Pancreas (tissue), 10 donors: ENCODE measurements at regions not wholly inside any gene's neighbourhood (a gene's known extent, or its start where the extent isn't known, plus 50 kb on each side); places are given as distances from the start of the nearest gene placed in this dataset.

Experiments used
- ATAC-seq, 4 donors: fragments of 200-7000 bp; cut with Tn5 transposase; one replicate each; pipeline versions ENCODE4 v1.8.0 to v1.9.1; 2020; ENCODE audit warnings: mild to moderate bottlenecking in 4 of 4, moderate library complexity in 4 of 4
- DNase-seq, 6 donors: peaks; one replicate each; pipeline ENCODE4 v3.0.0-alpha.2; 2020
- FAIRE-seq: peaks from 2 replicates; lab custom pipeline; 2012; peaks lifted over from hg19 to GRCh38; lab: Jason Lieb, UNC
- H3K27ac ChIP-seq, 4 donors: fragments of 200-600 bp; sonication (generic); 1 replicate in 3 of 4; 2 replicates in 1 of 4; pipeline versions ENCODE4 v1.5.0 to v1.8.0; 2020
- H3K27me3 ChIP-seq, 4 donors: fragments of 200-600 bp; one replicate each; pipeline ENCODE4 v1.8.0; 2021
- H3K36me3 ChIP-seq, 3 donors: fragments of 200-600 bp; sonication (generic) in 1 of 3; one replicate each; pipeline versions ENCODE4 v1.5.0 to v1.8.0; 2020 to 2021
- H3K4me1 ChIP-seq, 3 donors: fragments of 200-600 bp; one replicate each; pipeline ENCODE4 v1.8.0; 2021
- H3K4me3 ChIP-seq, 4 donors: fragments of 200-600 bp; sonication (generic) in 2 of 4; one replicate each; pipeline versions ENCODE4 v1.5.0 to v1.8.0; 2020 to 2021
- H3K9me3 ChIP-seq, 4 donors: fragments of 200-600 bp; one replicate each; pipeline ENCODE4 v1.8.0; 2021
- WGBS, 2 donors: extraction: QIAGEN DNeasy Blood & Tissue Kit; methylation state at CpG; one replicate each; pipeline ENCODE4 v1.1.7; 2013; 5-methylcytosine and 5-hydroxymethylcytosine counted together
- intact Hi-C, 3 donors: fragments of 100-400 bp; cut with DNase I; formaldehyde crosslinking; loops; one replicate each; pipeline versions ENCODE4 v1.11.1 to v1.14.2; 2022
- TF ChIP-seq, protein P1 (sequence below), 4 donors: fragments of 200-600 bp; sonication (generic) in 3 of 4; IDR thresholded peaks; one replicate each; pipeline versions ENCODE4 v1.5.0 to v1.8.0; 2021; ENCODE audit warnings: antibody characterized with exemption in 4 of 4
- donor health status: healthy with polysubstance abuse.
- donor health status: DM: no; HTN: no; CAD: no; lungs with moderate emphysema.
- donor health status: DM: no; HTN: no; CAD: no.
- donor health status: control.
- donor health status: control.
- donor health status: Bipolar disorder and iron deficiency.
- donor health status: DM: yes; HTN: yes; CAD: no.
- donor health status: DM: no; HTN: no; CAD: no.
- donor health status: DM: no; HTN: no; CAD: no.
- donor health status: DM: yes; HTN: yes; CAD: no.

- DNase-seq (no peak), FAIRE-seq (no peak), ATAC-seq (no peak)
- WGBS, 2 donors, result 80 to 86% methylated on average over 5 of the region's 5 CpGs
- H3K9me3 ChIP-seq, result no peaks in the 10 kb centered on the region
- H3K4me3 ChIP-seq, result no peak overlapping the region
- H3K36me3 ChIP-seq, result no peaks in the 10 kb centered on the region
- H3K4me1 ChIP-seq, result no peaks in the 10 kb centered on the region
- no peaks in the 10 kb centered on the region for H3K27me3 ChIP-seq
- intact Hi-C loops, result no loop called here
- TF ChIP-seq, protein P1, sequence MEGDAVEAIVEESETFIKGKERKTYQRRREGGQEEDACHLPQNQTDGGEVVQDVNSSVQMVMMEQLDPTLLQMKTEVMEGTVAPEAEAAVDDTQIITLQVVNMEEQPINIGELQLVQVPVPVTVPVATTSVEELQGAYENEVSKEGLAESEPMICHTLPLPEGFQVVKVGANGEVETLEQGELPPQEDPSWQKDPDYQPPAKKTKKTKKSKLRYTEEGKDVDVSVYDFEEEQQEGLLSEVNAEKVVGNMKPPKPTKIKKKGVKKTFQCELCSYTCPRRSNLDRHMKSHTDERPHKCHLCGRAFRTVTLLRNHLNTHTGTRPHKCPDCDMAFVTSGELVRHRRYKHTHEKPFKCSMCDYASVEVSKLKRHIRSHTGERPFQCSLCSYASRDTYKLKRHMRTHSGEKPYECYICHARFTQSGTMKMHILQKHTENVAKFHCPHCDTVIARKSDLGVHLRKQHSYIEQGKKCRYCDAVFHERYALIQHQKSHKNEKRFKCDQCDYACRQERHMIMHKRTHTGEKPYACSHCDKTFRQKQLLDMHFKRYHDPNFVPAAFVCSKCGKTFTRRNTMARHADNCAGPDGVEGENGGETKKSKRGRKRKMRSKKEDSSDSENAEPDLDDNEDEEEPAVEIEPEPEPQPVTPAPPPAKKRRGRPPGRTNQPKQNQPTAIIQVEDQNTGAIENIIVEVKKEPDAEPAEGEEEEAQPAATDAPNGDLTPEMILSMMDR (IDR thresholded peaks at IDR 0.05), result no peak
- H3K27ac ChIP-seq, result no peak overlapping the region
These were observed 117.5 kb upstream of the SLC14A2 start for GRCh38 chr18:45497595-45498286.

- Histone ChIP-seq H3K27me3 (no peaks in the 10 kb centered on the region), H3K36me3 (no peaks in the 10 kb centered on the region), H3K4me1 (no peaks in the 10 kb centered on the region), H3K4me3 (no peak overlapping the region), H3K27ac (no peak overlapping the region), H3K9me3 (no peaks in the 10 kb centered on the region)
- no peak for FAIRE-seq
- no peak for ATAC-seq
- DNase-seq, result no peak
- intact Hi-C loops, result no loop called here
- WGBS, 2 donors, result 55 to 67% methylated on average over 4 of the region's 4 CpGs
- TF ChIP-seq, protein P1 (IDR thresholded peaks at IDR 0.05), result no peak
These were observed 117.0 kb upstream of the SLC14A2 start for GRCh38 chr18:45498287-45498658.

DNA sequence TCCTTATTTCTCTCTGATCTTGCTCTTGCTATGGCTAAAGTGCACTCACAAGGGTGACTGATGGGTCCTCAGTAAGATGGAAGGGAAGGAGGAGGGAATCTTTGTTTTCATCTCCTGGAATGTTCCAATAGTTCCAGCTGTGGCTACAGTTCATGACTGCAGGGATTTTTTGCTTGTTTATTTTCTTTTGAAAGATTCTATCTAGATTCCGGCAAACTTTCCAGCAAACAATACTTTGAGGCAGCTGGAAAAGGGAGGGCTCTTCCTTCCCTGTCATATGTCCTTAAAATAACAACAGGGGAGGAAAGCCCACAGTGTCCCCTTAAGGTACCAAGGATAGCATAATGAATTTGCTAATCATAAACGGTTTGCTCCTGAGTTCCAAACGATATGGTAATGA, 111.3 kb upstream of the SLC14A2 start:
- no peak for DNase-seq
- 36 to 57% methylated on average over 3 of the region's 3 CpGs for WGBS, 2 donors
- TF ChIP-seq, protein P1 (IDR thresholded peaks at IDR 0.05), result no peak
- H3K4me3 ChIP-seq, result no peak overlapping the region
- no peaks in the 10 kb centered on the region for H3K4me1 ChIP-seq
- H3K27me3 ChIP-seq, result no peaks in the 10 kb centered on the region
- H3K9me3 ChIP-seq, result no peaks in the 10 kb centered on the region
- no peaks in the 10 kb centered on the region for H3K36me3 ChIP-seq
- H3K27ac ChIP-seq, result no peak overlapping the region
- ATAC-seq, result no peak
- intact Hi-C loops, result no loop called here
- no peak for FAIRE-seq

DNA sequence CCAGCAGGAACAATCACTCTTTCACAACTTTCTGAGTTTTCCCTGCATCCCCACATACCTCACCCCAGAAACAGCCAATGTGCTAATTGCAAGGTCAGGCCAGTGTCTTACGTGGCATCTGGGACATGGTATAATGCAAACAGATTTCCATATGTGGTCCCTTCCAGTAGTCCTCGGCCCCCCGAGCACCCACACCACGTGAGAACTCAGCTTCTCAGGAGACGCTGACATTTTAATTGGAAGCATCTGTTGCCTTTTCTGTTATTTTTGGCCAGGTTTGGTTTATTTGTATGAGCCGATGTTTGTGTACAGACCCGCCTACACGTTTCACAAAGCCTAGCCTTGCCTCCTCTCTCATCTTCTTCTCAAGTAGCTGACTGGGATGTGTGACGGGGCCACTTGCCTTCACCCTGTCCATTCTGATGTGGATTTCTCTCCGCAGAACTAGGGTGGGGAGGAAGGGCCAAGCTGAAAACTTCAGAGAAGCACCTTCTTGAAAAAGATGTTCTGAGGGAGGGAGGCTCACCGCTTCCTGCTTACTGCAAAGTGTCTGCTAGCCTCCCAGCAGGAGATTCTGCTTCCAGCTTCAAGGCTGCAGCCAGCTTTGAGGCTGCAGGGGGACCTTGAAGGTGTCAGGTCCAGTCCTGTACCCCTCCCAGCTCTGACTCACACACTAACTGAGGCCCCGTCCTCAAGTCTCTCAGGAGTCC, 109.6 kb upstream of the SLC14A2 start:
- H3K27me3 ChIP-seq, result no peaks in the 10 kb centered on the region
- FAIRE-seq (no peak), ATAC-seq (no peak), DNase-seq (no peak)
- no peak overlapping the region for H3K27ac ChIP-seq
- no peaks in the 10 kb centered on the region for H3K4me1 ChIP-seq
- 60 to 66% methylated on average over 12 of the region's 12 CpGs for WGBS, 2 donors
- TF ChIP-seq, protein P1 (IDR thresholded peaks at IDR 0.05), result no peak
- no peak overlapping the region for H3K4me3 ChIP-seq
- H3K36me3 ChIP-seq, result no peaks in the 10 kb centered on the region
- no peaks in the 10 kb centered on the region for H3K9me3 ChIP-seq
- intact Hi-C loops, result no loop called here

DNA sequence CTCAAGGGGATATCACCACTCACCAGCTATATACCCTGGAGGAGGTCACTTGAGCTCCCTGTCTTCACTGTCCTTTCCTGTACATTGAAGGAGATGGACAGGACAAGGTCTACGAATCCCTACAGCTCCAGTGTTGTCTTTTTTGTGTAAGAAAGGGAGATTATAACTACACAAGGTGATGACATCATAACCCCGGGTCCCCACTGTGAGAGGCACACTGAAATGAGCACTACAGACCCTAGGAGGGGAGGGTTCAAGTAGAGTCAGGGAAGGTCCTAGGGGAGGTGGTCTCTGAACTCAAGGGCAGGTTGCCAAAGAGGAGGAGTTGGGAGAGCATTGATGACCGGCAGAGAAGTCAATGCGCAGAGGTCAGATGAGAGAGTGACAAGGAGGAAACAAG, 108.3 kb upstream of the SLC14A2 start:
- H3K9me3 ChIP-seq, result no peaks in the 10 kb centered on the region
- H3K27ac ChIP-seq, result no peak overlapping the region
- intact Hi-C loops, result no loop called here
- no peak for FAIRE-seq
- ATAC-seq, result no peak
- H3K27me3 ChIP-seq, result no peaks in the 10 kb centered on the region
- no peak for DNase-seq
- WGBS, 2 donors, result 82 to 88% methylated on average over 4 of the region's 4 CpGs
- H3K4me1 ChIP-seq, result no peaks in the 10 kb centered on the region
- TF ChIP-seq, protein P1 (IDR thresholded peaks at IDR 0.05), result no peak
- no peaks in the 10 kb centered on the region for H3K36me3 ChIP-seq
- no peak overlapping the region for H3K4me3 ChIP-seq
